ENCODE measurements at regions not wholly inside any gene's neighbourhood (a gene's known extent, or its start where the extent isn't known, plus 50 kb on each side); places are given as distances from the start of the nearest gene placed in this dataset.
A peak's percentile ranks its signal among the peaks of the same experiment; 100 is the strongest.

GRCh38 chr10:123451618-123452245 is 214.4 kb upstream of the GPR26 start (continued):
- TF ChIP-seq ZNF639 (CRISPR knock-in tag; conservative IDR thresholded peaks at IDR 0.05), result no peak
- TF ChIP-seq, protein P1, sequence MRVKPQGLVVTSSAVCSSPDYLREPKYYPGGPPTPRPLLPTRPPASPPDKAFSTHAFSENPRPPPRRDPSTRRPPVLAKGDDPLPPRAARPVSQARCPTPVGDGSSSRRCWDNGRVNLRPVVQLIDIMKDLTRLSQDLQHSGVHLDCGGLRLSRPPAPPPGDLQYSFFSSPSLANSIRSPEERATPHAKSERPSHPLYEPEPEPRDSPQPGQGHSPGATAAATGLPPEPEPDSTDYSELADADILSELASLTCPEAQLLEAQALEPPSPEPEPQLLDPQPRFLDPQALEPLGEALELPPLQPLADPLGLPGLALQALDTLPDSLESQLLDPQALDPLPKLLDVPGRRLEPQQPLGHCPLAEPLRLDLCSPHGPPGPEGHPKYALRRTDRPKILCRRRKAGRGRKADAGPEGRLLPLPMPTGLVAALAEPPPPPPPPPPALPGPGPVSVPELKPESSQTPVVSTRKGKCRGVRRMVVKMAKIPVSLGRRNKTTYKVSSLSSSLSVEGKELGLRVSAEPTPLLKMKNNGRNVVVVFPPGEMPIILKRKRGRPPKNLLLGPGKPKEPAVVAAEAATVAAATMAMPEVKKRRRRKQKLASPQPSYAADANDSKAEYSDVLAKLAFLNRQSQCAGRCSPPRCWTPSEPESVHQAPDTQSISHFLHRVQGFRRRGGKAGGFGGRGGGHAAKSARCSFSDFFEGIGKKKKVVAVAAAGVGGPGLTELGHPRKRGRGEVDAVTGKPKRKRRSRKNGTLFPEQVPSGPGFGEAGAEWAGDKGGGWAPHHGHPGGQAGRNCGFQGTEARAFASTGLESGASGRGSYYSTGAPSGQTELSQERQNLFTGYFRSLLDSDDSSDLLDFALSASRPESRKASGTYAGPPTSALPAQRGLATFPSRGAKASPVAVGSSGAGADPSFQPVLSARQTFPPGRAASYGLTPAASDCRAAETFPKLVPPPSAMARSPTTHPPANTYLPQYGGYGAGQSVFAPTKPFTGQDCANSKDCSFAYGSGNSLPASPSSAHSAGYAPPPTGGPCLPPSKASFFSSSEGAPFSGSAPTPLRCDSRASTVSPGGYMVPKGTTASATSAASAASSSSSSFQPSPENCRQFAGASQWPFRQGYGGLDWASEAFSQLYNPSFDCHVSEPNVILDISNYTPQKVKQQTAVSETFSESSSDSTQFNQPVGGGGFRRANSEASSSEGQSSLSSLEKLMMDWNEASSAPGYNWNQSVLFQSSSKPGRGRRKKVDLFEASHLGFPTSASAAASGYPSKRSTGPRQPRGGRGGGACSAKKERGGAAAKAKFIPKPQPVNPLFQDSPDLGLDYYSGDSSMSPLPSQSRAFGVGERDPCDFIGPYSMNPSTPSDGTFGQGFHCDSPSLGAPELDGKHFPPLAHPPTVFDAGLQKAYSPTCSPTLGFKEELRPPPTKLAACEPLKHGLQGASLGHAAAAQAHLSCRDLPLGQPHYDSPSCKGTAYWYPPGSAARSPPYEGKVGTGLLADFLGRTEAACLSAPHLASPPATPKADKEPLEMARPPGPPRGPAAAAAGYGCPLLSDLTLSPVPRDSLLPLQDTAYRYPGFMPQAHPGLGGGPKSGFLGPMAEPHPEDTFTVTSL (CRISPR knock-in tag; IDR thresholded peaks at IDR 0.05; ENCODE audit: borderline replicate concordance), result 0 out of 2 replicates have a peak, but pooled peaks have one; percentile 24
- TF ChIP-seq KAT8 (CRISPR knock-in tag; IDR thresholded peaks at IDR 0.05), result no peak
- no peak for TF ChIP-seq E2F1 (CRISPR knock-in tag; IDR thresholded peaks at IDR 0.05)
- no peak for TF ChIP-seq ZNF251 (CRISPR knock-in tag; IDR thresholded peaks at IDR 0.05)
- no peak for TF ChIP-seq KDM5B (CRISPR knock-in tag; IDR thresholded peaks at IDR 0.05; ENCODE audit: borderline replicate concordance)
- TF ChIP-seq ZBTB14 (CRISPR knock-in tag; IDR thresholded peaks at IDR 0.05), result no peak
- 0 out of 2 replicates have a peak, but pooled peaks have one; percentile 10 for TF ChIP-seq RARA (CRISPR knock-in tag; IDR thresholded peaks at IDR 0.05)
- TF ChIP-seq ZHX2 (IDR thresholded peaks at IDR 0.05; ENCODE audit: low read depth), result no peak
- TF ChIP-seq ZHX2 (CRISPR knock-in tag; IDR thresholded peaks at IDR 0.05; ENCODE audit: borderline replicate concordance), result no peak
- TF ChIP-seq TFDP2 (CRISPR knock-in tag; IDR thresholded peaks at IDR 0.05), result no peak
- TF ChIP-seq ZZZ3 (CRISPR knock-in tag; IDR thresholded peaks at IDR 0.05; ENCODE audit: borderline replicate concordance), result no peak

Measured in HepG2 (cell line).